ENCODE measurements at regions not wholly inside any gene's neighbourhood (a gene's known extent, or its start where the extent isn't known, plus 50 kb on each side); places are given as distances from the start of the nearest gene placed in this dataset.
"Not testable (repeated sequence)": the region's sequence is repeated elsewhere in the genome, so short reads cannot be mapped to it uniquely, and the experiment has no call there.

- DNase-seq (ENCODE audit: low read depth in 2 of 3, low spot score in 1 of 3), result peak; percentile 10 to 29 (median 21)
These were observed 326.4 kb downstream of the DCHS2 start for GRCh38 chr4:154164931-154165839.

GRCh38 chr4:154160519-154161301 is 330.9 kb downstream of the DCHS2 start:
- no peak for DNase-seq (ENCODE audit: low read depth in 2 of 3, low spot score in 1 of 3)

GRCh38 chr4:154158361-154159155 is 333.0 kb downstream of the DCHS2 start:
- DNase-seq (ENCODE audit: low read depth in 2 of 3, low spot score in 1 of 3), result no peak

GRCh38 chr4:154152546-154152945 is 339.1 kb downstream of the DCHS2 start:
- DNase-seq (ENCODE audit: low read depth in 2 of 3, low spot score in 1 of 3), result no peak

- DNase-seq (ENCODE audit: low read depth in 2 of 3, low spot score in 1 of 3), result not testable (repeated sequence)
These were observed 342.4 kb downstream of the DCHS2 start for GRCh38 chr4:154149236-154149635.

- no peak for DNase-seq (ENCODE audit: low read depth in 2 of 3, low spot score in 1 of 3)
These were observed 347.9 kb downstream of the DCHS2 start for GRCh38 chr4:154143720-154144119.

GRCh38 chr4:154142664-154143063 is 348.9 kb downstream of the DCHS2 start:
- DNase-seq (ENCODE audit: low read depth in 2 of 3, low spot score in 1 of 3), result no peak

GRCh38 chr4:154140869-154141268 is 350.7 kb downstream of the DCHS2 start:
- DNase-seq (ENCODE audit: low read depth in 2 of 3, low spot score in 1 of 3), result no peak

- no peak for DNase-seq (ENCODE audit: low read depth in 2 of 3, low spot score in 1 of 3)
These were observed 348.5 kb upstream of the SFRP2 start for GRCh38 chr4:154137320-154137905.

GRCh38 chr4:154135576-154135975 is 346.7 kb upstream of the SFRP2 start:
- no peak for DNase-seq (ENCODE audit: low read depth in 2 of 3, low spot score in 1 of 3)

- DNase-seq (ENCODE audit: low read depth in 2 of 3, low spot score in 1 of 3), result no peak
These were observed 343.5 kb upstream of the SFRP2 start for GRCh38 chr4:154132406-154132805.

GRCh38 chr4:154126276-154126675 is 337.4 kb upstream of the SFRP2 start:
- no peak for DNase-seq (ENCODE audit: low read depth in 2 of 3, low spot score in 1 of 3)

- DNase-seq (ENCODE audit: low read depth in 2 of 3, low spot score in 1 of 3), result no peak
These were observed 336.5 kb upstream of the SFRP2 start for GRCh38 chr4:154125340-154125739.

GRCh38 chr4:154124539-154125255 is 335.8 kb upstream of the SFRP2 start:
- DNase-seq (ENCODE audit: low read depth in 2 of 3, low spot score in 1 of 3), result no peak

GRCh38 chr4:154123897-154124296 is 335.0 kb upstream of the SFRP2 start:
- no peak for DNase-seq (ENCODE audit: low read depth in 2 of 3, low spot score in 1 of 3)

- no peak for DNase-seq (ENCODE audit: low read depth in 2 of 3, low spot score in 1 of 3)
These were observed 331.9 kb upstream of the SFRP2 start for GRCh38 chr4:154120690-154121345.

- DNase-seq (ENCODE audit: low read depth in 2 of 3, low spot score in 1 of 3), result no peak
These were observed 331.3 kb upstream of the SFRP2 start for GRCh38 chr4:154120006-154120676.

- DNase-seq (ENCODE audit: low read depth in 2 of 3, low spot score in 1 of 3), result no peak
These were observed 330.4 kb upstream of the SFRP2 start for GRCh38 chr4:154119317-154119716.

GRCh38 chr4:154117726-154118125 is 328.8 kb upstream of the SFRP2 start:
- DNase-seq (ENCODE audit: low read depth in 2 of 3, low spot score in 1 of 3), result not testable (repeated sequence)
